CD14-positive monocyte (primary cell): ENCODE measurements at regions not wholly inside any gene's neighbourhood (a gene's known extent, or its start where the extent isn't known, plus 50 kb on each side); places are given as distances from the start of the nearest gene placed in this dataset.

Experiments used
- DNase-seq, 3 donors: peaks; one replicate each; pipeline ENCODE4 v3.0.0-alpha.2; 2011 to 2022
- H2AFZ ChIP-seq: 2 replicates; pipeline ENCODE4 v1.6.0; 2012; ENCODE audit warnings: mild to moderate bottlenecking, low read depth, low read length, inconsistent platforms; ENCODE audit not compliant: insufficient read depth, poor library complexity, severe bottlenecking
- H3K27ac ChIP-seq, 2 donors: 1 replicate in 1 of 2; 2 replicates in 1 of 2; pipeline ENCODE4 v1.5.1; 2012 to 2013; ENCODE audit warnings: low read length in 2 of 2, control low read depth in 1 of 2, inconsistent platforms in 1 of 2, low read depth in 1 of 2, mild to moderate bottlenecking in 1 of 2
- H3K27me3 ChIP-seq, 2 donors: one replicate each; pipeline versions ENCODE4 v1.6.0 to v1.6.1; 2011 to 2013; ENCODE audit warnings: low read length in 2 of 2; ENCODE audit not compliant: control insufficient read depth in 2 of 2, insufficient read depth in 2 of 2
- H3K36me3 ChIP-seq, 2 donors: replicated peaks in 1 of 2; 1 replicate in 1 of 2; 2 replicates in 1 of 2; pipeline versions ENCODE4 v1.5.1 to v1.6.1; 2012 to 2013; ENCODE audit warnings: low read length in 2 of 2, control low read depth in 1 of 2, inconsistent platforms in 1 of 2, mild to moderate bottlenecking in 1 of 2; ENCODE audit not compliant: insufficient read depth in 2 of 2, control insufficient read depth in 1 of 2
- H3K4me1 ChIP-seq, 2 donors: 1 replicate in 1 of 2; 2 replicates in 1 of 2; pipeline versions ENCODE4 v1.5.1 to v1.6.1; 2012 to 2013; ENCODE audit warnings: low read length in 2 of 2, control low read depth in 1 of 2, inconsistent platforms in 1 of 2, mild to moderate bottlenecking in 1 of 2, moderate library complexity in 1 of 2; ENCODE audit not compliant: insufficient read depth in 2 of 2, control insufficient read depth in 1 of 2
- H3K4me2 ChIP-seq: replicated peaks from 2 replicates; pipeline ENCODE3; 2012; ENCODE audit warnings: low read length, moderate library complexity, mild to moderate bottlenecking; ENCODE audit not compliant: poor library complexity, severe bottlenecking; ENCODE audit errors: extremely low read depth
- H3K4me3 ChIP-seq, 3 experiments: fragments of 200-600 bp in 1 of 3; sonication (generic) in 1 of 3; replicated peaks in 1 of 3; 1 replicate in 2 of 3; 2 replicates in 1 of 3; pipeline ENCODE4 v1.5.1; 2011 to 2013; ENCODE audit warnings: low read length in 3 of 3, mild to moderate bottlenecking in 3 of 3, control low read depth in 2 of 3, low read depth in 2 of 3, inconsistent platforms in 1 of 3, moderate library complexity in 1 of 3
- H3K79me2 ChIP-seq: 2 replicates; pipeline ENCODE4 v1.6.0; 2012; ENCODE audit warnings: mild to moderate bottlenecking, control low read depth, inconsistent platforms, low read length, moderate library complexity; ENCODE audit not compliant: insufficient read depth
- H3K9ac ChIP-seq: 2 replicates; pipeline ENCODE4 v1.6.0; 2017; ENCODE audit warnings: low read length, mild to moderate bottlenecking; ENCODE audit not compliant: insufficient read depth, poor library complexity, severe bottlenecking
- H3K9me3 ChIP-seq, 2 donors: replicated peaks in 1 of 2; 1 replicate in 1 of 2; 2 replicates in 1 of 2; pipeline versions ENCODE4 v1.5.1 to v1.6.1; 2012 to 2013; ENCODE audit warnings: low read length in 2 of 2, control low read depth in 1 of 2; ENCODE audit not compliant: control insufficient read depth in 1 of 2, insufficient read depth in 1 of 2
- H4K20me1 ChIP-seq: 2 replicates; pipeline ENCODE4 v1.6.0; 2012; ENCODE audit warnings: mild to moderate bottlenecking, low read length, control low read depth, moderate library complexity; ENCODE audit not compliant: insufficient read depth
- H3K27ac Mint-ChIP-seq, 7 donors: one replicate each; pipeline ENCODE4 v1.8.0; 2020; ENCODE audit warnings: mild to moderate bottlenecking in 7 of 7, mixed read lengths in 7 of 7, moderate library complexity in 6 of 7, inconsistent platforms in 2 of 7
- H3K27me3 Mint-ChIP-seq, 3 donors: one replicate each; pipeline ENCODE4 v1.8.0; 2021 to 2022; ENCODE audit warnings: low read depth in 3 of 3, mild to moderate bottlenecking in 3 of 3, mixed read lengths in 3 of 3, moderate library complexity in 3 of 3, inconsistent platforms in 1 of 3
- H3K36me3 Mint-ChIP-seq, 2 donors: one replicate each; pipeline ENCODE4 v1.8.0; 2020; ENCODE audit warnings: mixed read lengths in 2 of 2, inconsistent platforms in 1 of 2, mild to moderate bottlenecking in 1 of 2
- H3K4me1 Mint-ChIP-seq: one replicate; pipeline ENCODE4 v1.8.0; 2020; ENCODE audit warnings: mild to moderate bottlenecking, mixed read lengths
- H3K4me3 Mint-ChIP-seq, 2 donors: one replicate each; pipeline ENCODE4 v1.8.0; 2020; ENCODE audit warnings: mild to moderate bottlenecking in 2 of 2, mixed read lengths in 2 of 2, moderate library complexity in 1 of 2
- H3K9me3 Mint-ChIP-seq, 7 donors: one replicate each; pipeline ENCODE4 v1.8.0; 2020 to 2022; ENCODE audit warnings: mixed read lengths in 7 of 7, mild to moderate bottlenecking in 6 of 7, moderate library complexity in 6 of 7, inconsistent platforms in 2 of 7
- WGBS: methylation state at CpG from one replicate; pipeline ENCODE4 v1.1.5; 2013; ENCODE audit warnings: missing lambda C conversion rate; ENCODE audit not compliant: insufficient coverage; 5-methylcytosine and 5-hydroxymethylcytosine counted together
- intact Hi-C, 2 donors: fragments of 100-400 bp; cut with micrococcal nuclease; formaldehyde crosslinking; loops; one replicate each; pipeline versions ENCODE4 v1.15.0 to v1.15.1; 2023
- TF ChIP-seq, protein P1 (sequence below): fragments of 200-600 bp; IDR thresholded peaks from one replicate; pipeline ENCODE4 v1.8.0; 2022; ENCODE audit warnings: antibody characterized with exemption, mild to moderate bottlenecking

DNA sequence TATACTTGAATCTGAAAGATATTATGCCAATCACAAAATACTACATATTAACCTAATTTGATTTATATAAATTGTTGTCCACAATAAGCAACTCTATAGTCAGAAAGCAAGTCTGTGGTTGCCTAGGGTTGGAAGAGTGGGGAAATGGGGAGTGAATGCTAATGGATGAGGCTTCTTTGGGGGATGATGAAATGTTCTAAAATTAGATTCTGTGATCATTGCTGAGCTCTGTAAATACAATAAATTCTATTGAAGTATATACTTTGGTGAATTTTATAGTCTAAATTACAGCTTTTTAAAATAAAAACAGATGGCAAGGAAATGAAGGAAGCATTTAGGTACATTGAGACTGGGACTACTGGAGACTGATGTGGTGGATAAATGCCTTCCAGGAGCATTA is 275.5 kb downstream of the MBD2 start:
- H3K27ac Mint-ChIP-seq, result no peak overlapping the region
- no peak for DNase-seq
- H3K27ac ChIP-seq, result no peak overlapping the region
- TF ChIP-seq, protein P1, sequence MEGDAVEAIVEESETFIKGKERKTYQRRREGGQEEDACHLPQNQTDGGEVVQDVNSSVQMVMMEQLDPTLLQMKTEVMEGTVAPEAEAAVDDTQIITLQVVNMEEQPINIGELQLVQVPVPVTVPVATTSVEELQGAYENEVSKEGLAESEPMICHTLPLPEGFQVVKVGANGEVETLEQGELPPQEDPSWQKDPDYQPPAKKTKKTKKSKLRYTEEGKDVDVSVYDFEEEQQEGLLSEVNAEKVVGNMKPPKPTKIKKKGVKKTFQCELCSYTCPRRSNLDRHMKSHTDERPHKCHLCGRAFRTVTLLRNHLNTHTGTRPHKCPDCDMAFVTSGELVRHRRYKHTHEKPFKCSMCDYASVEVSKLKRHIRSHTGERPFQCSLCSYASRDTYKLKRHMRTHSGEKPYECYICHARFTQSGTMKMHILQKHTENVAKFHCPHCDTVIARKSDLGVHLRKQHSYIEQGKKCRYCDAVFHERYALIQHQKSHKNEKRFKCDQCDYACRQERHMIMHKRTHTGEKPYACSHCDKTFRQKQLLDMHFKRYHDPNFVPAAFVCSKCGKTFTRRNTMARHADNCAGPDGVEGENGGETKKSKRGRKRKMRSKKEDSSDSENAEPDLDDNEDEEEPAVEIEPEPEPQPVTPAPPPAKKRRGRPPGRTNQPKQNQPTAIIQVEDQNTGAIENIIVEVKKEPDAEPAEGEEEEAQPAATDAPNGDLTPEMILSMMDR, result no peak
- no peak overlapping the region for H3K4me3 Mint-ChIP-seq
- no peak overlapping the region for H2AFZ ChIP-seq
- H3K4me2 ChIP-seq, result no peak overlapping the region
- intact Hi-C loops, result no loop called here
- H3K9ac ChIP-seq, result no peak overlapping the region
- peaks cover 0 to 17% (median 13%) of the 10 kb centered on the region in 7 donors for H3K9me3 Mint-ChIP-seq
- no peaks in the 10 kb centered on the region for H3K4me1 Mint-ChIP-seq
- H3K36me3 ChIP-seq, result no peaks in the 10 kb centered on the region
- no peaks in the 10 kb centered on the region for H3K27me3 ChIP-seq
- H3K9me3 ChIP-seq, result peaks cover 10% of the 10 kb centered on the region in 2 donors
- no peaks in the 10 kb centered on the region for H4K20me1 ChIP-seq
- no peak overlapping the region for H3K4me3 ChIP-seq
- H3K36me3 Mint-ChIP-seq, result no peaks in the 10 kb centered on the region
- H3K4me1 ChIP-seq, result no peaks in the 10 kb centered on the region
- peaks cover 0 to 1% (median 0%) of the 10 kb centered on the region in 3 donors for H3K27me3 Mint-ChIP-seq
- no peaks in the 10 kb centered on the region for H3K79me2 ChIP-seq

DNA sequence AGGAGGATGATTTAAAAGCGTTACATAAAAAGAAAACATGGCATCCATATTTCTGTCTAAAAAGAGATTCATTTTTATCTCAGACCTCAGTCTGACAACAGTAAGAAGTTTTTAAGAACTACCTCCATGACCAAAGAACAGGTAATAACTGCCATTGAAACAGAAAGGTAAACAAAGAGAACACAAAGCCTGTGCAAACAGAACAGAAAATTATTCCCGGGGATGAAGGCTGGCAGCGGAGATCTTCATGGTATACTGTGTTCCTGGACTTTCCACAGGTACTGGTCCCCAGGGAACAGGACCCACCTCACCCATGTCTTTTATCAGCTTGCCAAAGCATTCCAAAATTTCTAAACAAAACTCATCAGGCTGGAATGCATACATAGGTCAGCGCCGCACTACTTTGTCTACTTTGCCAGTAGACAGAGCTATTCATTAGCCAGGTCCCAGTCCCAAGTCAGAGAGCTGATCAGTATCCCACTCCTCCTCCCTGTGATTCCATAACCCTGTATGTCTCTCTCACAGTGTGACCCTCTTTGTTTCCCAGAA is 277.3 kb downstream of the MBD2 start:
- Histone ChIP-seq H3K4me2 (no peak overlapping the region), H4K20me1 (no peaks in the 10 kb centered on the region), H3K36me3 (no peaks in the 10 kb centered on the region), H3K4me3 (no peak overlapping the region), H3K27ac (no peak overlapping the region), H3K9me3 (peaks cover 23 to 26% of the 10 kb centered on the region in 2 donors), H3K9ac (no peak overlapping the region), H2AFZ (no peak overlapping the region), H3K4me1 (no peaks in the 10 kb centered on the region), H3K27me3 (no peaks in the 10 kb centered on the region), H3K79me2 (no peaks in the 10 kb centered on the region)
- H3K9me3 Mint-ChIP-seq, result peaks cover 2 to 25% (median 15%) of the 10 kb centered on the region in 7 donors
- DNase-seq, result no peak
- WGBS, result 93% methylated on average over 4 of the region's 5 CpGs
- H3K27me3 Mint-ChIP-seq, result no peaks in the 10 kb centered on the region
- intact Hi-C loops, result no loop called here
- no peaks in the 10 kb centered on the region for H3K4me1 Mint-ChIP-seq
- no peak overlapping the region for H3K4me3 Mint-ChIP-seq
- H3K36me3 Mint-ChIP-seq, result no peaks in the 10 kb centered on the region
- TF ChIP-seq, protein P1, result no peak
- H3K27ac Mint-ChIP-seq, result no peak overlapping the region
